WTC11 (cell line): ENCODE measurements at regions not wholly inside any gene's neighbourhood (a gene's known extent, or its start where the extent isn't known, plus 50 kb on each side); places are given as distances from the start of the nearest gene placed in this dataset.

Experiments
- ATAC-seq: fragments of 200-7000 bp; cut with Tn5 transposase; 2 replicates; pipeline ENCODE4 v1.10.0; 2021; ENCODE audit warnings: mild to moderate bottlenecking, moderate library complexity
- CTCF ChIA-PET: fragments of 300-600 bp; sonication (Branson Sonifier 250); formaldehyde crosslinking; loops from one replicate; lab custom pipeline; 2021; ENCODE audit warnings: antibody characterized with exemption; lab: Charles Lee
- POLR2A ChIA-PET: fragments of 350-600 bp; sonication (Branson Sonifier 250); formaldehyde crosslinking; loops from one replicate; lab custom pipeline; 2021; ENCODE audit warnings: antibody characterized with exemption; lab: Charles Lee
- DNase-seq: peaks from one replicate; pipeline ENCODE4 v3.0.0; 2021; ENCODE audit warnings: low spot score
- H3K27ac Mint-ChIP-seq: 2 replicates; pipeline ENCODE4 v1.8.0; 2021; ENCODE audit warnings: mixed read lengths
- H3K27me3 Mint-ChIP-seq: 2 replicates; pipeline ENCODE4 v1.8.0; 2021; ENCODE audit warnings: low read depth, mild to moderate bottlenecking, moderate library complexity, mixed read lengths
- H3K36me3 Mint-ChIP-seq: 2 replicates; pipeline ENCODE4 v1.8.0; 2021; ENCODE audit warnings: mixed read lengths
- H3K4me1 Mint-ChIP-seq: 2 replicates; pipeline ENCODE4 v1.8.0; 2022; ENCODE audit warnings: mixed read lengths
- H3K4me3 Mint-ChIP-seq: 2 replicates; pipeline ENCODE4 v1.8.0; 2021; ENCODE audit warnings: mild to moderate bottlenecking, moderate library complexity, mixed read lengths
- H3K9me3 Mint-ChIP-seq: 2 replicates; pipeline ENCODE4 v1.8.0; 2021; ENCODE audit warnings: mixed read lengths
- ATF3 ChIP-seq: sonication (generic); formaldehyde crosslinking; conservative IDR thresholded peaks from 2 replicates; pipeline ENCODE4 v1.8.1; 2022; ENCODE audit warnings: mild to moderate bottlenecking, missing genetic modification reagents
- CREB1 ChIP-seq: sonication (generic); formaldehyde crosslinking; IDR thresholded peaks from 2 replicates; pipeline ENCODE4 v1.8.0; 2023; ENCODE audit warnings: mild to moderate bottlenecking, missing genetic modification reagents
- CREM ChIP-seq: sonication (generic); formaldehyde crosslinking; IDR thresholded peaks from 2 replicates; pipeline ENCODE4 v1.8.1; 2022; ENCODE audit warnings: mild to moderate bottlenecking, missing genetic modification reagents, moderate library complexity
- E2F1 ChIP-seq: sonication (generic); formaldehyde crosslinking; IDR thresholded peaks from 2 replicates; pipeline ENCODE4 v1.8.0; 2022; ENCODE audit warnings: mild to moderate bottlenecking, missing genetic modification reagents
- EMX1 ChIP-seq: fragments of 250-450 bp; sonication (Bioruptor Pico); IDR thresholded peaks from 2 replicates; pipeline ENCODE4 v1.8.0; 2021; ENCODE audit warnings: mild to moderate bottlenecking
- FOXP4 ChIP-seq: sonication (generic); formaldehyde crosslinking; IDR thresholded peaks from 2 replicates; pipeline ENCODE4 v1.8.0; 2022; ENCODE audit warnings: mild to moderate bottlenecking, missing genetic modification reagents
- GABPB1 ChIP-seq: sonication (generic); formaldehyde crosslinking; IDR thresholded peaks from 2 replicates; pipeline ENCODE4 v1.8.1; 2023; ENCODE audit warnings: mild to moderate bottlenecking, missing genetic modification reagents
- TEAD1 ChIP-seq: sonication (generic); formaldehyde crosslinking; IDR thresholded peaks from 2 replicates; pipeline ENCODE4 v1.8.0; 2022; ENCODE audit warnings: mild to moderate bottlenecking, missing genetic modification reagents
- TEAD4 ChIP-seq: sonication (generic); formaldehyde crosslinking; IDR thresholded peaks from 2 replicates; pipeline ENCODE4 v1.8.0; 2022; ENCODE audit warnings: mild to moderate bottlenecking, missing genetic modification reagents
- USF2 ChIP-seq: sonication (generic); formaldehyde crosslinking; IDR thresholded peaks from 2 replicates; pipeline ENCODE4 v1.8.1; 2023; ENCODE audit warnings: mild to moderate bottlenecking, missing genetic modification reagents, moderate library complexity
- ZNF232 ChIP-seq: sonication (generic); formaldehyde crosslinking; IDR thresholded peaks from 2 replicates; pipeline ENCODE4 v1.8.0; 2022; ENCODE audit warnings: mild to moderate bottlenecking, missing genetic modification reagents
- ZNF416 ChIP-seq: fragments of 250-450 bp; sonication (Bioruptor Pico); IDR thresholded peaks from 2 replicates; pipeline ENCODE4 v1.9.0; 2021; ENCODE audit warnings: mild to moderate bottlenecking, inconsistent platforms
- ZNF423 ChIP-seq: fragments of 250-450 bp; sonication (Bioruptor Pico); IDR thresholded peaks from 2 replicates; pipeline ENCODE4 v2.1.2; 2022; ENCODE audit warnings: mild to moderate bottlenecking, moderate library complexity
- ZNF425 ChIP-seq: fragments of 250-450 bp; sonication (Bioruptor Pico); conservative IDR thresholded peaks from 2 replicates; pipeline ENCODE4 v1.9.0; 2021; ENCODE audit warnings: mild to moderate bottlenecking
- ZNF532 ChIP-seq: fragments of 250-450 bp; sonication (Bioruptor Pico); IDR thresholded peaks from 2 replicates; pipeline ENCODE4 v1.9.0; 2021; ENCODE audit warnings: mild to moderate bottlenecking, borderline replicate concordance

GRCh38 chr7:28891192-28891875 lies 66.8 kb downstream of the TRIL start:
- CTCF ChIA-PET = interaction anchor here (0.5 to 2.3 kb wide), 13 partner anchors 9 to 734 kb away, joined by 3 to 10 read pairs (median 4); no protein-coding TSS in a partner anchor
- TF ChIP-seq TEAD1 (CRISPR knock-in tag) = peak; percentile 73; the same call in 1 of the 2 replicates
- TF ChIP-seq ZNF423 (CRISPR knock-in tag) = no peak
- 0 out of 2 replicates have a peak, but pooled peaks have one; percentile 29 for TF ChIP-seq ZNF232 (CRISPR knock-in tag)
- 0 out of 2 replicates have a peak, but pooled peaks have one; percentile 45 for TF ChIP-seq ZNF416 (CRISPR knock-in tag)
- Mint-ChIP-seq H3K4me1 (peaks cover 41% of the 10 kb centered on the region), H3K36me3 (peaks cover 6% of the 10 kb centered on the region), H3K4me3 (peak overlapping the region; percentile 35), H3K27ac (peak overlapping the region; percentile 96), H3K9me3 (peaks cover 28% of the 10 kb centered on the region), H3K27me3 (no peaks in the 10 kb centered on the region)
- peak; percentile 46 for DNase-seq
- POLR2A ChIA-PET = interaction anchor here (0.6 kb wide), 1 partner anchor 247 kb away, joined by 7 read pairs; no protein-coding TSS in a partner anchor
- peak; percentile 49 for ATAC-seq

GRCh38 chr7:28890137-28890536 lies 68.0 kb downstream of the TRIL start:
- DNase-seq = peak; percentile 81
- Mint-ChIP-seq H3K27ac (peak overlapping the region; percentile 96), H3K36me3 (peaks cover 2% of the 10 kb centered on the region; the same call in 1 of the 2 replicates), H3K9me3 (peaks cover 19% of the 10 kb centered on the region), H3K4me3 (peak overlapping the region; percentile 35), H3K27me3 (no peaks in the 10 kb centered on the region), H3K4me1 (peaks cover 49% of the 10 kb centered on the region)
- TF ChIP-seq ATF3 (CRISPR knock-in tag) = no peak
- TF ChIP-seq FOXP4 (CRISPR knock-in tag) = peak; percentile 17; the same call in 1 of the 2 replicates
- POLR2A ChIA-PET = no interaction called here
- ATAC-seq = peak; percentile 92
- CTCF ChIA-PET = interaction anchor here (0.9 to 2.3 kb wide), 5 partner anchors 14 to 275 kb away, joined by 4 to 10 read pairs (median 6); no protein-coding TSS in a partner anchor

GRCh38 chr7:28889290-28889689 lies 68.8 kb downstream of the TRIL start:
- Mint-ChIP-seq H3K27me3 (no peaks in the 10 kb centered on the region), H3K36me3 (peaks cover 2% of the 10 kb centered on the region; the same call in 1 of the 2 replicates), H3K4me1 (peaks cover 49% of the 10 kb centered on the region), H3K4me3 (no peak overlapping the region; the same call in 1 of the 2 replicates), H3K9me3 (peaks cover 13% of the 10 kb centered on the region), H3K27ac (peak overlapping the region; percentile 96)
- ChIA-PET POLR2A (no interaction called here), CTCF (interaction anchor here (0.9 kb wide), 1 partner anchor 275 kb away, joined by 5 read pairs; no protein-coding TSS in a partner anchor)
- TF ChIP-seq GABPB1 (CRISPR knock-in tag) (no peak), EMX1 (CRISPR knock-in tag) (no peak), CREM (CRISPR knock-in tag) (no peak), ZNF425 (CRISPR knock-in tag) (no peak), TEAD4 (CRISPR knock-in tag) (no peak), ZNF532 (CRISPR knock-in tag) (no peak), USF2 (CRISPR knock-in tag) (no peak), CREB1 (CRISPR knock-in tag) (no peak), E2F1 (CRISPR knock-in tag) (no peak)
- DNase-seq (peak; percentile 28), ATAC-seq (0 out of 2 replicates have a peak, but pooled peaks have one; percentile 10)
